ENCODE measurements at regions not wholly inside any gene's neighbourhood (a gene's known extent, or its start where the extent isn't known, plus 50 kb on each side); places are given as distances from the start of the nearest gene placed in this dataset.

DNA sequence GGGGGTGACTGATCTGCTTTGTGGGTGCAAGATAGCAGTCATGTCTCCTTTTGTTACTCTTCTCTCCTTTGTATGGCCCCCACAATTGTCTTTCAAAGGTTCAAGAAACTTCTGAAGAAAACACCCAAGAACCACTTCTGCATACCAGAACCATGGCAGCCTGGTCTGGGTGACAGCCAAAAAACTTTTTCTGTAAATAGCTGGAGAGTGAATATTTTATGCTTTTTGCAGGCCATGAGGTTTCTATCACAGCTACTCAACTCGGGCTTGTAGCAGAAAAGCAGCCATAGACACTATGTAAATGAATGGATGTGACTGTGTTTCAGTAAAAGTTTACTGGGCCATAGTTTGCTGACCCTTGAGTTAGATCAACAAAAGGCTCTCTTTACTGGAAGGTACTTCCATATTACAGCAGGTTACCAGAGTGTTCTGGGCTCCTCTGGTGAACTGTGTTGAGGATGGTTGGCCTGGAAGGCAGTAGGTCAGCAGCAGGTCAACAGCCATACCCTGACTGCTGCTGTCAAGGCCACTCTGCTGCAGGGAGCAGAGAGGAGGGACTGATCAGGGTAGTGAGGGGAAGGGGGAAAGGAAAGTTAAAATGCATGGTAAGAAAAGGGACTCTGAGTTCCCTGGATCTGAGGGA is 116.4 kb downstream of the GDAP2 start:
- no peak for DNase-seq

All from kidney glomerular epithelial cell (primary cell).